ENCODE measurements at regions not wholly inside any gene's neighbourhood (a gene's known extent, or its start where the extent isn't known, plus 50 kb on each side); places are given as distances from the start of the nearest gene placed in this dataset.

DNA sequence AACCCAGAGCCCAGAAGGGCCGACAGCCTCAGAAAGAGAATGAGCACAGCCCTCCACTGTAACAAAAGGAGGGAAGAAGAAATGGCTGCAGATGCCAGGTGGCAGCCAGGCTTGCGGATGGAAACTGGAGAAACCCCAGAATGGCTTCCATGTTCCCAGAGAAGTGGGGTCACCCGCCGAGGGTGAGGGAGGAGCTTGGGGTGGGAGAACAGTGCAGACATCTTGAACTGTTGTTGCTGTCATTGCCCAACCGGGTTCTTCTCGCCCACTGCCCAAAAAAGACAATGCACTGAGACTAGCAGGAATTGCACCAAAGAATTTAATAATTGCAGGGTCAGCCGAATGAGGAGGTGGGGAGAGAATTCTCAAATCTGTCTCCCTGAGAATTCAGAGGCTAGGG lies 223.2 kb upstream of the RAB6C start:
- DNase-seq (ENCODE audit: insufficient read length, low spot score): no peak
- TF ChIP-seq POLR2AphosphoS5 (IDR thresholded peaks at IDR 0.05; ENCODE audit: low read depth, low read length): no peak
- no peak for TF ChIP-seq POU2F2 (IDR thresholded peaks at IDR 0.05; ENCODE audit: low read depth, low read length)
- no peak for TF ChIP-seq POLR2A (IDR thresholded peaks at IDR 0.05; ENCODE audit: low read depth, low read length)
- TF ChIP-seq PAX5 (IDR thresholded peaks at IDR 0.05; ENCODE audit: insufficient read depth, low read length, severe bottlenecking): no peak
- no peak for TF ChIP-seq TAF1 (IDR thresholded peaks at IDR 0.05; ENCODE audit: low read depth, low read length)
- TF ChIP-seq SPI1 (IDR thresholded peaks at IDR 0.05; ENCODE audit: low read depth, low read length): no peak
- FAIRE-seq: no peak

DNA sequence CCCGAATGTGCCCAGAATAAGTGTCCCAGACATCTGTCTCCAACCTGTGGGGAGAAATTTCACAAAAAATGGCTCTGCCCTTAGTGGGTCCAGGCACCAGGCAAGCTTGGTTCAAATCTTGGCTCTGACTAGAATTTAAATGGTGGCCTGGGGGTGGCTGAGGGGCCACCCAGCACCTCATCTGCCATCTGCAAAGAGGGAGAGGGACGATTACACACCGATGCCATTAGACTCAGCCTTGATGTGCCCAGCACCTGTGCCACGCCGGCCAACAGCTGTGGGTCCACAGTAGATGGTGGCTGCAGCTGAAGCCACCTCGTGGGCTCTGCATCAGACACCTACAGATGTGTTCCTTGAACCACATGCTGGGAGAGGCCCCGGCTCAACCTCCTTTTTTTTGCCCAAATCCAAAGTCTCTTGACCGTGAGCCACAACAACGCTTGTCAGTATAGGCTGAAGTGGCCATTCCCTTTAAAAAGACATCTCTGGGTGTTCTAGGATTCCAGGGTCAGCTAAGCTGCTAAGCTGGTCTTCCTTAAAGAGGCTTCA lies 222.0 kb upstream of the RAB6C start:
- DNase-seq (ENCODE audit: insufficient read length, low spot score) (no peak), FAIRE-seq (no peak)
- TF ChIP-seq TAF1 (IDR thresholded peaks at IDR 0.05; ENCODE audit: low read depth, low read length) (no peak), POLR2AphosphoS5 (IDR thresholded peaks at IDR 0.05; ENCODE audit: low read depth, low read length) (no peak), POLR2A (IDR thresholded peaks at IDR 0.05; ENCODE audit: low read depth, low read length) (no peak), POU2F2 (IDR thresholded peaks at IDR 0.05; ENCODE audit: low read depth, low read length) (no peak), SPI1 (IDR thresholded peaks at IDR 0.05; ENCODE audit: low read depth, low read length) (no peak), PAX5 (IDR thresholded peaks at IDR 0.05; ENCODE audit: insufficient read depth, low read length, severe bottlenecking) (no peak)

DNA sequence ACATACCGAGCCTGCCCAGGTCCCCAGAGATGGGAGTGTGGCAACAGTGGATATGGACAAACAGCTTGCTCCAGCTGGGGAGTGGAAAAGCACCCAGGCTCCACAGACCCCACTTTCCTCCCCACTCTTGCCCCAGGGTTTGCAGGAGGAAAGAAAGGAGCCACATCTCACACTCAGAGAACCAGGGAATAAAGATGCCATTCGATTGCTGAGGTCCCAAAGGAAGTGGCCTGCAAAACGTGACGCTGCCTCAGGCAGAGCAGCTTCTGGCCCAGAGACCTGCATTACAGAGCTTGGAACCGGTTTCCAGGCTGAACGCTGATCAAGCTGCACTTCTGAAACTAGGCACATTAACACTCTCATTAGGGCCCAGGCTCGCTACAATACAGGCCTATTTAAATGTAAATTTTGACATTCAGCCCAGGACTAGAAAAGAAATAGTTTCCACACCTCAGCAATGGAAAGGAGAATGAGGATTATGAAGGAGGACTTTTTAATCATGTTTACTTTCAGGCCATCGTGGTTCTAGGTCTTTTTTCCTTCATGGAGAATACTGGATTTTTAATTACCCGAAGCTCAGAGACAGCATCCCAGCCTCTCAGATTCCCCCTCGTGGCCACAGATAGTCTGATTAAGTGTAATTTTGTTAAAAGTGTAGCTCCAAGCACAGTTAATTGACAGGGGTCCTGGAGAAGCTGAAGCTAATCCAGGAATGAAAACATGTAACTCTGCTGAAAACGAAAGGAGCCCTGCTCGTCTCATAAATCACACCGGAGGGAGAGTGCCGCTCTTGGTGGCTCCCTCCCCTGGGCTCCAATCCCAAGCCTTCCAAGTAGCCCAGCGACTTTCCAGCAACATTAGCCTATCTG lies 221.3 kb upstream of the RAB6C start:
- no peak for DNase-seq (ENCODE audit: insufficient read length, low spot score)
- FAIRE-seq: no peak
- TF ChIP-seq POLR2A (IDR thresholded peaks at IDR 0.05; ENCODE audit: low read depth, low read length): no peak

GRCh38 chr2:129758784-129759471 lies 220.5 kb upstream of the RAB6C start:
- no peak for FAIRE-seq
- no peak for DNase-seq (ENCODE audit: insufficient read length, low spot score)
- no peak for TF ChIP-seq PAX5 (IDR thresholded peaks at IDR 0.05; ENCODE audit: insufficient read depth, low read length, severe bottlenecking)
- no peak for TF ChIP-seq POLR2AphosphoS5 (IDR thresholded peaks at IDR 0.05; ENCODE audit: low read depth, low read length)
- TF ChIP-seq POU2F2 (IDR thresholded peaks at IDR 0.05; ENCODE audit: low read depth, low read length): no peak
- no peak for TF ChIP-seq POLR2A (IDR thresholded peaks at IDR 0.05; ENCODE audit: low read depth, low read length)
- TF ChIP-seq SPI1 (IDR thresholded peaks at IDR 0.05; ENCODE audit: low read depth, low read length): no peak

- DNase-seq (ENCODE audit: insufficient read length, low spot score) (no peak), FAIRE-seq (peak; percentile 90)
- TF ChIP-seq POLR2A (IDR thresholded peaks at IDR 0.05; ENCODE audit: low read depth, low read length) (no peak), TAF1 (IDR thresholded peaks at IDR 0.05; ENCODE audit: low read depth, low read length) (no peak), SPI1 (IDR thresholded peaks at IDR 0.05; ENCODE audit: low read depth, low read length) (no peak), POLR2AphosphoS5 (IDR thresholded peaks at IDR 0.05; ENCODE audit: low read depth, low read length) (no peak), PAX5 (IDR thresholded peaks at IDR 0.05; ENCODE audit: insufficient read depth, low read length, severe bottlenecking) (no peak), POU2F2 (IDR thresholded peaks at IDR 0.05; ENCODE audit: low read depth, low read length) (no peak)
Measured at GRCh38 chr2:129759472-129760010, 219.9 kb upstream of the RAB6C start.

GRCh38 chr2:129760669-129761068 lies 218.8 kb upstream of the RAB6C start:
- no peak for TF ChIP-seq POLR2AphosphoS5 (IDR thresholded peaks at IDR 0.05; ENCODE audit: low read depth, low read length)
- TF ChIP-seq PAX5 (IDR thresholded peaks at IDR 0.05; ENCODE audit: insufficient read depth, low read length, severe bottlenecking): no peak
- no peak for TF ChIP-seq POU2F2 (IDR thresholded peaks at IDR 0.05; ENCODE audit: low read depth, low read length)
- TF ChIP-seq POLR2A (IDR thresholded peaks at IDR 0.05; ENCODE audit: low read depth, low read length): no peak
- DNase-seq (ENCODE audit: insufficient read length, low spot score): no peak
- no peak for FAIRE-seq

DNA sequence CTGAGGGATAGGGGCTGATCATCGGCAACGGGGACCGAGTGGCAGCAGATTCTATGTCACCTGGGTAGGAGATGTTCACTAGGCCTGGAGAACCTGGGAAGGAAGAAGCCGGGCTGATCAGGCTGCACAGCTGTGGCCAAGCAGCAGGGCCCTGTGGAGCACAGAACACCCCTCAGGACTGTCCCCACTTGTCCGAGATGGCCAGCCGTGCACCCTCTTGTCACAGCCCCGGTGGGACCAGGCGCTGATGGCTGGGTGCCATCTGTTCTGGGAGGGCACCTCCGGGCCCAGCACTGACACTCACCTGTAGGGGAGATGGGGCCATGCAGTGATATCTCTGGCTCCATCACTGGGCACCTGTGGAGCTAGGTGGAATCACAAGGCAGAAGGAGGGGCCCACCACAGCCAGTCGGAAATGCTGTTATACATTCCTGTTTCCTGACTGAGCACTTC lies 217.9 kb upstream of the RAB6C start:
- DNase-seq (ENCODE audit: insufficient read length, low spot score): no peak

GRCh38 chr2:129762386-129763189 lies 216.9 kb upstream of the RAB6C start:
- no peak for FAIRE-seq
- TF ChIP-seq SPI1 (IDR thresholded peaks at IDR 0.05; ENCODE audit: low read depth, low read length) (no peak), TAF1 (IDR thresholded peaks at IDR 0.05; ENCODE audit: low read depth, low read length) (no peak), POU2F2 (IDR thresholded peaks at IDR 0.05; ENCODE audit: low read depth, low read length) (no peak), POLR2A (IDR thresholded peaks at IDR 0.05; ENCODE audit: low read depth, low read length) (no peak), POLR2AphosphoS5 (IDR thresholded peaks at IDR 0.05; ENCODE audit: low read depth, low read length) (no peak), PAX5 (IDR thresholded peaks at IDR 0.05; ENCODE audit: insufficient read depth, low read length, severe bottlenecking) (no peak)
- DNase-seq (ENCODE audit: insufficient read length, low spot score): no peak

More for the DNA sequence above, 217.9 kb upstream of the RAB6C start:
- TF ChIP-seq SPI1 (IDR thresholded peaks at IDR 0.05; ENCODE audit: low read depth, low read length) (no peak), POLR2A (IDR thresholded peaks at IDR 0.05; ENCODE audit: low read depth, low read length) (no peak), TAF1 (IDR thresholded peaks at IDR 0.05; ENCODE audit: low read depth, low read length) (no peak), POU2F2 (IDR thresholded peaks at IDR 0.05; ENCODE audit: low read depth, low read length) (no peak), POLR2AphosphoS5 (IDR thresholded peaks at IDR 0.05; ENCODE audit: low read depth, low read length) (no peak), PAX5 (IDR thresholded peaks at IDR 0.05; ENCODE audit: insufficient read depth, low read length, severe bottlenecking) (no peak)
- no peak for FAIRE-seq
